ENCODE measurements at regions not wholly inside any gene's neighbourhood (a gene's known extent, or its start where the extent isn't known, plus 50 kb on each side); places are given as distances from the start of the nearest gene placed in this dataset.

GRCh38 chr17:74015316-74015715 lies 188.2 kb upstream of the RPL38 start:
- DNase-seq (ENCODE audit: low spot score), result no peak
- TF ChIP-seq CTCF (IDR thresholded peaks at IDR 0.05), result no peak
- no peak for ATAC-seq (ENCODE audit: low FRiP score)

- no peak for TF ChIP-seq CTCF (IDR thresholded peaks at IDR 0.05)
- DNase-seq (ENCODE audit: low spot score), result no peak
- no peak for ATAC-seq (ENCODE audit: low FRiP score)
Observed at GRCh38 chr17:74015990-74016389, 187.5 kb upstream of the RPL38 start.

GRCh38 chr17:74016461-74016860 lies 187.0 kb upstream of the RPL38 start:
- TF ChIP-seq CTCF (IDR thresholded peaks at IDR 0.05), result no peak
- DNase-seq (ENCODE audit: low spot score), result no peak

GRCh38 chr17:74017466-74017865 lies 186.0 kb upstream of the RPL38 start:
- DNase-seq (ENCODE audit: low spot score) (no peak), ATAC-seq (ENCODE audit: low FRiP score) (peak; percentile 32)
- no peak for TF ChIP-seq CTCF (IDR thresholded peaks at IDR 0.05)

More at GRCh38 chr17:74016461-74016860, 187.0 kb upstream of the RPL38 start:
- no peak for ATAC-seq (ENCODE audit: low FRiP score)

GRCh38 chr17:74018115-74018514 lies 185.4 kb upstream of the RPL38 start:
- no peak for ATAC-seq (ENCODE audit: low FRiP score)
- no peak for TF ChIP-seq CTCF (IDR thresholded peaks at IDR 0.05)
- no peak for DNase-seq (ENCODE audit: low spot score)

GRCh38 chr17:74019271-74019670 lies 184.2 kb upstream of the RPL38 start:
- DNase-seq (ENCODE audit: low spot score) (no peak), ATAC-seq (ENCODE audit: low FRiP score) (no peak)
- TF ChIP-seq CTCF (IDR thresholded peaks at IDR 0.05), result no peak

- ATAC-seq (ENCODE audit: low FRiP score), result no peak
- DNase-seq (ENCODE audit: low spot score), result no peak
- no peak for TF ChIP-seq CTCF (IDR thresholded peaks at IDR 0.05)
Observed at GRCh38 chr17:74019860-74020259, 183.6 kb upstream of the RPL38 start.

Data from omental fat pad (tissue), 3 donors.